ENCODE measurements at regions not wholly inside any gene's neighbourhood (a gene's known extent, or its start where the extent isn't known, plus 50 kb on each side); places are given as distances from the start of the nearest gene placed in this dataset.

GRCh38 chr14:87623616-87624015 lies 369.4 kb downstream of the GALC start:
- H3K9ac ChIP-seq (ENCODE audit: low read length) = no peak overlapping the region
- no peaks in the 10 kb centered on the region for H4K20me1 ChIP-seq (ENCODE audit: insufficient read depth)
- H3K9me2 ChIP-seq (ENCODE audit: insufficient read depth, low read length) = no peaks in the 10 kb centered on the region
- no peak overlapping the region for H3K4me2 ChIP-seq (ENCODE audit: low read length)
- no peak overlapping the region for H3K27ac ChIP-seq (ENCODE audit: low read length)
- no peaks in the 10 kb centered on the region for H3F3A ChIP-seq (ENCODE audit: insufficient read depth, low read length, poor library complexity, severe bottlenecking)
- no peaks in the 10 kb centered on the region for H3K79me2 ChIP-seq (replicated peaks; ENCODE audit: insufficient read depth, low read length)
- H3K27me3 ChIP-seq (ENCODE audit: insufficient read depth, low read depth, low read length) = no peaks in the 10 kb centered on the region
- TF ChIP-seq RAD21 (conservative IDR thresholded peaks at IDR 0.05) (no peak), POLR2AphosphoS5 (IDR thresholded peaks at IDR 0.05) (no peak), SMC3 (conservative IDR thresholded peaks at IDR 0.05; ENCODE audit: poor library complexity) (no peak), EP300 (conservative IDR thresholded peaks at IDR 0.05; ENCODE audit: poor library complexity, severe bottlenecking) (no peak), TAF1 (IDR thresholded peaks at IDR 0.05; ENCODE audit: low read depth) (no peak), EZH2 (IDR thresholded peaks at IDR 0.05; ENCODE audit: borderline replicate concordance, insufficient read depth, low read length, poor library complexity, severe bottlenecking) (no peak), MXI1 (conservative IDR thresholded peaks at IDR 0.05; ENCODE audit: poor library complexity, severe bottlenecking) (no peak), REST (IDR thresholded peaks at IDR 0.05; ENCODE audit: borderline replicate concordance) (no peak), CTCF (IDR thresholded peaks at IDR 0.05; ENCODE audit: poor library complexity, severe bottlenecking) (no peak)
- H3K36me3 ChIP-seq (ENCODE audit: insufficient read depth, low read length) = no peaks in the 10 kb centered on the region
- H2AFZ ChIP-seq (ENCODE audit: low read depth, low read length) = no peak overlapping the region
- no peaks in the 10 kb centered on the region for H3K9me3 ChIP-seq (ENCODE audit: low read length)
- H3K4me3 ChIP-seq (ENCODE audit: low read length) = no peak overlapping the region

- Histone ChIP-seq H3K9me2 (ENCODE audit: insufficient read depth, low read length) (no peaks in the 10 kb centered on the region), H3K4me2 (ENCODE audit: low read length) (no peak overlapping the region), H3K27me3 (ENCODE audit: insufficient read depth, low read depth, low read length) (no peaks in the 10 kb centered on the region), H3K79me2 (replicated peaks; ENCODE audit: insufficient read depth, low read length) (no peaks in the 10 kb centered on the region), H3F3A (ENCODE audit: insufficient read depth, low read length, poor library complexity, severe bottlenecking) (no peaks in the 10 kb centered on the region), H4K20me1 (ENCODE audit: insufficient read depth) (no peaks in the 10 kb centered on the region), H3K9me3 (ENCODE audit: low read length) (no peaks in the 10 kb centered on the region), H3K36me3 (ENCODE audit: insufficient read depth, low read length) (no peaks in the 10 kb centered on the region), H3K4me3 (ENCODE audit: low read length) (no peak overlapping the region), H2AFZ (ENCODE audit: low read depth, low read length) (no peak overlapping the region), H3K27ac (ENCODE audit: low read length) (no peak overlapping the region), H3K9ac (ENCODE audit: low read length) (no peak overlapping the region)
- TF ChIP-seq POLR2AphosphoS5 (IDR thresholded peaks at IDR 0.05) (no peak), CTCF (IDR thresholded peaks at IDR 0.05; ENCODE audit: poor library complexity, severe bottlenecking) (no peak), SMC3 (conservative IDR thresholded peaks at IDR 0.05; ENCODE audit: poor library complexity) (no peak), RAD21 (conservative IDR thresholded peaks at IDR 0.05) (no peak)
Observed at GRCh38 chr14:87617079-87617478, 375.9 kb downstream of the GALC start.
